HG03457 (cell line): ENCODE measurements at regions not wholly inside any gene's neighbourhood (a gene's known extent, or its start where the extent isn't known, plus 50 kb on each side); places are given as distances from the start of the nearest gene placed in this dataset.
"Not testable (repeated sequence)": the region's sequence is repeated elsewhere in the genome, so short reads cannot be mapped to it uniquely, and the experiment has no call there.

Source experiments
- ATAC-seq: cut with Tn5 transposase; IDR thresholded peaks from one replicate; pipeline ENCODE4 v1.9.1; 2021; ENCODE audit warnings: moderate number of reproducible peaks; ENCODE audit not compliant: unreplicated experiment

GRCh38 chr10:78654047-78654590 lies 414.6 kb upstream of the ZMIZ1 start:
- no peak for ATAC-seq

GRCh38 chr10:78655979-78656378 lies 412.8 kb upstream of the ZMIZ1 start:
- no peak for ATAC-seq

- no peak for ATAC-seq
These were observed 412.2 kb upstream of the ZMIZ1 start for GRCh38 chr10:78656417-78657162.

GRCh38 chr10:78657163-78657861 lies 411.5 kb upstream of the ZMIZ1 start:
- no peak for ATAC-seq

GRCh38 chr10:78657862-78658165 lies 411.0 kb upstream of the ZMIZ1 start:
- no peak for ATAC-seq

- no peak for ATAC-seq
These were observed 409.8 kb upstream of the ZMIZ1 start for GRCh38 chr10:78658645-78659597.

GRCh38 chr10:78659598-78659967 lies 409.2 kb upstream of the ZMIZ1 start:
- ATAC-seq, result no peak

- no peak for ATAC-seq
These were observed 408.2 kb upstream of the ZMIZ1 start for GRCh38 chr10:78660446-78661106.

- no peak for ATAC-seq
These were observed 405.0 kb upstream of the ZMIZ1 start for GRCh38 chr10:78663721-78664120.

GRCh38 chr10:78664929-78665553 lies 403.7 kb upstream of the ZMIZ1 start:
- ATAC-seq, result no peak

GRCh38 chr10:78672918-78673317 lies 395.8 kb upstream of the ZMIZ1 start:
- ATAC-seq, result no peak

GRCh38 chr10:78681141-78681540 lies 387.6 kb upstream of the ZMIZ1 start:
- ATAC-seq, result not testable (repeated sequence)

- not testable (repeated sequence) for ATAC-seq
These were observed 386.8 kb upstream of the ZMIZ1 start for GRCh38 chr10:78681986-78682385.

- ATAC-seq, result no peak
These were observed 383.8 kb upstream of the ZMIZ1 start for GRCh38 chr10:78684947-78685346.

- no peak for ATAC-seq
These were observed 383.2 kb upstream of the ZMIZ1 start for GRCh38 chr10:78685466-78686103.

- no peak for ATAC-seq
These were observed 382.2 kb upstream of the ZMIZ1 start for GRCh38 chr10:78686444-78687060.

- no peak for ATAC-seq
These were observed 381.1 kb upstream of the ZMIZ1 start for GRCh38 chr10:78687626-78688025.

GRCh38 chr10:78688230-78688900 lies 380.4 kb upstream of the ZMIZ1 start:
- no peak for ATAC-seq
